HEK293 (cell line): ENCODE measurements at regions not wholly inside any gene's neighbourhood (a gene's known extent, or its start where the extent isn't known, plus 50 kb on each side); places are given as distances from the start of the nearest gene placed in this dataset.
"Not testable (repeated sequence)": the region's sequence is repeated elsewhere in the genome, so short reads cannot be mapped to it uniquely, and the experiment has no call there.

Experiments used
- CTCF ChIP-seq: fragments of 450-650 bp; formaldehyde crosslinking; IDR thresholded peaks from 2 replicates; pipeline ENCODE4 v1.5.1; 2016; ENCODE audit warnings: missing biosample characterization, missing genetic modification characterization
- KLF1 ChIP-seq: fragments of 450-650 bp; formaldehyde crosslinking; IDR thresholded peaks from 2 replicates; pipeline ENCODE4 v1.5.1; 2016; ENCODE audit warnings: missing biosample characterization, missing genetic modification characterization
- PATZ1 ChIP-seq: fragments of 450-650 bp; formaldehyde crosslinking; IDR thresholded peaks from 2 replicates; pipeline ENCODE4 v1.5.1; 2016; ENCODE audit warnings: missing biosample characterization, missing genetic modification characterization
- REST ChIP-seq: fragments of 450-650 bp; formaldehyde crosslinking; IDR thresholded peaks from 2 replicates; pipeline ENCODE4 v1.5.1; 2016; ENCODE audit warnings: missing biosample characterization, missing genetic modification characterization
- ZNF302 ChIP-seq: fragments of 450-650 bp; formaldehyde crosslinking; IDR thresholded peaks from 2 replicates; pipeline ENCODE4 v1.5.1; 2016; ENCODE audit warnings: missing biosample characterization, missing genetic modification characterization, low read depth
- ZNF501 ChIP-seq: fragments of 450-650 bp; formaldehyde crosslinking; IDR thresholded peaks from 2 replicates; pipeline ENCODE4 v1.5.1; 2016; ENCODE audit warnings: missing biosample characterization, missing genetic modification characterization
- ZNF600 ChIP-seq: fragments of 450-650 bp; formaldehyde crosslinking; IDR thresholded peaks from 2 replicates; pipeline ENCODE4 v1.5.1; 2016; ENCODE audit warnings: missing biosample characterization, missing genetic modification characterization
- ZNF624 ChIP-seq: fragments of 450-650 bp; formaldehyde crosslinking; IDR thresholded peaks from 2 replicates; pipeline ENCODE4 v1.5.1; 2017; ENCODE audit warnings: missing biosample characterization, missing genetic modification characterization
- ZNF639 ChIP-seq: fragments of 450-650 bp; formaldehyde crosslinking; IDR thresholded peaks from 2 replicates; pipeline ENCODE4 v1.5.1; 2016; ENCODE audit warnings: missing biosample characterization, missing genetic modification characterization

GRCh38 chr2:190146109-190146508 lies 83.6 kb upstream of the MSTN start:
- TF ChIP-seq ZNF302 (tag by site-specific recombination); REST (tag by site-specific recombination); ZNF501; KLF1 (tag by site-specific recombination); ZNF624; CTCF; ZNF639 (tag by site-specific recombination); ZNF600 (tag by site-specific recombination); PATZ1: not testable (repeated sequence)
